ENCODE measurements at regions not wholly inside any gene's neighbourhood (a gene's known extent, or its start where the extent isn't known, plus 50 kb on each side); places are given as distances from the start of the nearest gene placed in this dataset.

DNA sequence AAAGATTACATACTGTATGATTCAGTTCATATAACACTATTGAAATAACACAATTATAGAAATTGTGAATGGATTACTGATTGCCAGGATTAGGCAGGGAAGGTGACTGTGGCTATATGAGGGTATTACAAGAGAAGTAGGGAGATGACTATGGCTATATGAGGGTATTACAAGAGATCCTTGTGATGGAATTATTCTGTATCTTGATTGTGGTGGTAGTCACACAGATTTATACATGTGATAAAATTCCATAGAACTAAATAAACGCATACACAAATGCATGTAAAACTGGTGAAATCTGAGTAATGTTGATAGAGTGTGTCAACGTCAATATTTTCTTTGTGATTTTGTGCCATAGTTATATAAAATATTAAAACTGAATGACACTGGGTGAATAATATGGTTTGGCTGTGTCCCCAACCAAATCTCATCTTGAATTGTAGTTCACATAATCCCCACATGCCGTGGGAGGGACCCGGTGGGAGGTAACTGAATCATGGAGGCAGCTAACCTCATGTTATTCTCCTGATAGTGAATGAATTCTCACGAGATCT, 615.6 kb upstream of the PKN2 start:
- TF ChIP-seq, protein P1, sequence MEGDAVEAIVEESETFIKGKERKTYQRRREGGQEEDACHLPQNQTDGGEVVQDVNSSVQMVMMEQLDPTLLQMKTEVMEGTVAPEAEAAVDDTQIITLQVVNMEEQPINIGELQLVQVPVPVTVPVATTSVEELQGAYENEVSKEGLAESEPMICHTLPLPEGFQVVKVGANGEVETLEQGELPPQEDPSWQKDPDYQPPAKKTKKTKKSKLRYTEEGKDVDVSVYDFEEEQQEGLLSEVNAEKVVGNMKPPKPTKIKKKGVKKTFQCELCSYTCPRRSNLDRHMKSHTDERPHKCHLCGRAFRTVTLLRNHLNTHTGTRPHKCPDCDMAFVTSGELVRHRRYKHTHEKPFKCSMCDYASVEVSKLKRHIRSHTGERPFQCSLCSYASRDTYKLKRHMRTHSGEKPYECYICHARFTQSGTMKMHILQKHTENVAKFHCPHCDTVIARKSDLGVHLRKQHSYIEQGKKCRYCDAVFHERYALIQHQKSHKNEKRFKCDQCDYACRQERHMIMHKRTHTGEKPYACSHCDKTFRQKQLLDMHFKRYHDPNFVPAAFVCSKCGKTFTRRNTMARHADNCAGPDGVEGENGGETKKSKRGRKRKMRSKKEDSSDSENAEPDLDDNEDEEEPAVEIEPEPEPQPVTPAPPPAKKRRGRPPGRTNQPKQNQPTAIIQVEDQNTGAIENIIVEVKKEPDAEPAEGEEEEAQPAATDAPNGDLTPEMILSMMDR (IDR thresholded peaks at IDR 0.05): no peak
- TF ChIP-seq EP300 (IDR thresholded peaks at IDR 0.05) (no peak), POLR2A (IDR thresholded peaks at IDR 0.05) (no peak)

Measured in suprapubic skin (tissue), 3 donors.